ENCODE measurements at regions not wholly inside any gene's neighbourhood (a gene's known extent, or its start where the extent isn't known, plus 50 kb on each side); places are given as distances from the start of the nearest gene placed in this dataset.

- TF ChIP-seq, protein P1, sequence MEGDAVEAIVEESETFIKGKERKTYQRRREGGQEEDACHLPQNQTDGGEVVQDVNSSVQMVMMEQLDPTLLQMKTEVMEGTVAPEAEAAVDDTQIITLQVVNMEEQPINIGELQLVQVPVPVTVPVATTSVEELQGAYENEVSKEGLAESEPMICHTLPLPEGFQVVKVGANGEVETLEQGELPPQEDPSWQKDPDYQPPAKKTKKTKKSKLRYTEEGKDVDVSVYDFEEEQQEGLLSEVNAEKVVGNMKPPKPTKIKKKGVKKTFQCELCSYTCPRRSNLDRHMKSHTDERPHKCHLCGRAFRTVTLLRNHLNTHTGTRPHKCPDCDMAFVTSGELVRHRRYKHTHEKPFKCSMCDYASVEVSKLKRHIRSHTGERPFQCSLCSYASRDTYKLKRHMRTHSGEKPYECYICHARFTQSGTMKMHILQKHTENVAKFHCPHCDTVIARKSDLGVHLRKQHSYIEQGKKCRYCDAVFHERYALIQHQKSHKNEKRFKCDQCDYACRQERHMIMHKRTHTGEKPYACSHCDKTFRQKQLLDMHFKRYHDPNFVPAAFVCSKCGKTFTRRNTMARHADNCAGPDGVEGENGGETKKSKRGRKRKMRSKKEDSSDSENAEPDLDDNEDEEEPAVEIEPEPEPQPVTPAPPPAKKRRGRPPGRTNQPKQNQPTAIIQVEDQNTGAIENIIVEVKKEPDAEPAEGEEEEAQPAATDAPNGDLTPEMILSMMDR (IDR thresholded peaks at IDR 0.05) = no peak
- no peak for TF ChIP-seq POLR2A (IDR thresholded peaks at IDR 0.05)
Measured at GRCh38 chr9:111222757-111223156, 107.3 kb downstream of the OR2K2 start.
